HS-27A (cell line): ENCODE measurements at regions not wholly inside any gene's neighbourhood (a gene's known extent, or its start where the extent isn't known, plus 50 kb on each side); places are given as distances from the start of the nearest gene placed in this dataset.

Source experiments
- DNase-seq: peaks from one replicate; pipeline ENCODE4 v3.0.0-alpha.2; 2012; ENCODE audit warnings: low read depth, missing footprints

GRCh38 chr16:64459402-64459801, 662.5 kb downstream of the CDH11 start:
- DNase-seq, result no peak

DNA sequence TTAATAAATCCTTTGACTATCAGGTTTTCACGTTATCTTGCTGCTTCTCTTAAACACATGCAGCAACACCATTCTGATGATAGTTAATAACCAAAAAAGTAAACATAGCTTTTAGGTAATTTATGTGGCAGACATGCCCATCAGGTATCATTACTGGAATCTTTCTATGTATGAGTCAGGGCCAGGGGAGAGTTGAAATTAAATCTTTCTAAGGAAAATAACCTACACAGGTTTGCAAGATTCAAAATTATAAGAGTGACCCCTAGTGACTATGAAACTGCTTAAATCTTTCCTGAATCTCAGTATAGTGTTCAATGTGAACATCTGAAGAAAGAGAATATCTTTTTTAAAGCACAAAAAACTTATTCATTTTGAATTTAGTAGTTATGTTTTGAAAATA, 666.6 kb downstream of the CDH11 start:
- DNase-seq, result no peak

DNA sequence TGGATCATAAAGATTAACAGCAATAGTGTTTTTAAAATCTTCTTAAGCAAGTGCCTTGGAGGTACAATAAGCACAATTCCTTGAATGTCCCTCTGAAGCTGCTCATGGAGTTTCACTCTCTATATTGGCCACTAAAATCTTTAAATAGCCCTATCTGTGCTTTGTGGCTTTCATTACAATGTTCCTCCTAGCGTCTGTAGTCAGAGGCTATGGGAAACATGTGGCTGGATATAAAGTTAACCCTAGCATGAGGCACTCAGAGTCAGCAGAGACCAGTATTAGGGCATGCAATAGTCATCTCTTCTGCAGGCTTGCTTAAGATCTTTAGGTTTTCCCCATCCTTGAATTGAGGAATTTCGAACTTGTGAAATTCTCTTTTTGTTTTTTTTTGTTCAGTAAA, 668.2 kb downstream of the CDH11 start:
- no peak for DNase-seq

DNA sequence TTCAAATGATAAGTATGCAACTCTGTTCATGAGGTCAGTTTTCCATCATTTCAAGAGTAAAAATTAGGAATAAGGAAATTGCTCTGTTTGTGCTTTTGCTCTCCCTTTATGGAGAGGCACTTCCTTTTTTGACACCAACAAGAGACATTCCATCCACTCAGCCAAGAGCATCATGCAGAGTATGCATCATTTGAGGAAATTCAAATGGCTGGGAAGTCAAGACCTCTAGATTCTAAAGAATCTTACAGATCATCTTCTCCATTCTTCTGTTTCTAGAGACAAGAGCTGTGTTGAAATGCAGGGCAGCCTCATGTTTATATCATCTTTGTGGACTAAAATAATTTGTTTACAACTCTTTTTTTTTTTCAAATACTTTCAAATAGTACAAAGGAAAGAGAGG, 669.4 kb downstream of the CDH11 start:
- DNase-seq, result no peak

- no peak for DNase-seq
Measured at GRCh38 chr16:64450177-64450576, 671.7 kb downstream of the CDH11 start.

GRCh38 chr16:64449506-64449905, 672.4 kb downstream of the CDH11 start:
- no peak for DNase-seq

- no peak for DNase-seq
Measured at GRCh38 chr16:64445649-64446048, 676.2 kb downstream of the CDH11 start.

GRCh38 chr16:64445245-64445644, 676.6 kb downstream of the CDH11 start:
- no peak for DNase-seq

DNA sequence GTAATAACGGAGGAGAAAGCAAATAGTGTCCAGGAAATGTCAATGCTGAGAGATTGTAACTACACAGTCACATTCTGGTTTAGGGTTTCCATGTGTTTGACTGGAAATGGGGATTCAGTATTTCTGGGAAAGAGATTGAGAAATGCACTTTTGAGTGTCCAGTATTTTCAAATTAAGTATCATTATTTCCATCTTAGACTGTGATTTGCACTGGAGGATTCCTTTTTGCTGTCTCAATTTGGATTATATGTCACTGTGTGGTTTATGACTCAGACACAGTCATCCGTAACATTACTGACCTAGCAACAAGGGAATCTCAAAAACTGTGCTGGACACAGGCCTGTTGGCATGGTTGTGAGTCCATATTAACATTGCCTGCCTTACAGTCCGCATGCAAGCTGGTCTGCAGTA, 681.4 kb downstream of the CDH11 start:
- peak; percentile 89 for DNase-seq

DNA sequence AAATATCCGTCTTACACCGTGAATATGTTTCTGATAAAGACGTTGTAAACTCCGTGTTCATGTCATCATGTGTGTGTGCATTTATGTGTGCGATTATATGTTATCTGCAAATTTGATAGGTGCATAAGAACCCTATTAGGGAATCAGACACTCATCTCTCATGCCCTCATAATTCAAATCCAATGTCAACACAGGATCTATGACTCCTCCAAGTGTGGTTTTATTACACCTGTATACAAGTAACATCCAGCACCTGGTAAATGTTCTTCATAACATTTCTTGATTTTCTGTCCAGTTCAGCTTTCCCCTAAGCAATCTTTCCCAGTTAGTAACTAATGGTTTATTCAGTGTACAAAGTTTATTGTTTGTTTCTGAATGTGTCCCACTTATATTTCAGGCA, 681.9 kb downstream of the CDH11 start:
- DNase-seq, result no peak

DNA sequence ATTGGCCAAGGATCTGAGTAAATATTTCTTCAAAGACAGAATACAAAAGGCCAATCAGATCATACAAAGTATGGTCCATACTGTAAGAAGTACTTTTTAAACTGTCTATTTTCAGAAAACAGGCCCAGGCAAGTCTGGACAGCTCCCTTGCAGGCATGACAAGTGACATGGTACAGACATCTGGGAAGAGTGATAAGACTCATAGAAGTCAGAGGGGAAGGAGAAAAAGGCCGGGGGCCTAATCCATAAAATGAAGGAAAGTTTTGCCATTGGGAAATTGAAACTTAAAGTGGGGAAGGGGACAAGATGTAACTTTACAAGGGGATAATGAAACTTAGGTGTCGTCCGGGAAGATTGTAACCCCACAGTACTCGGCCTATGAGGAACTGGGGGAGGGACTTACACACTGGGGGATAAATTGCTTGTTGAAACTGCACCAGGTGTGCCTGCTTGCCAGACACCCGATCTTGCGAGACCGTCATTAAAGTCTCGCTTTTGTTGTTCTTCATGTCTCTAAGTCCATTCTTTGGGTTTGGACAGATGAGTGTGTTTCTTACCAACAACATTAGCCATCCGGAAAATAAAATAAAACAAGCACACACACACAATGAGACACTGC, 684.0 kb downstream of the CDH11 start:
- no peak for DNase-seq

DNA sequence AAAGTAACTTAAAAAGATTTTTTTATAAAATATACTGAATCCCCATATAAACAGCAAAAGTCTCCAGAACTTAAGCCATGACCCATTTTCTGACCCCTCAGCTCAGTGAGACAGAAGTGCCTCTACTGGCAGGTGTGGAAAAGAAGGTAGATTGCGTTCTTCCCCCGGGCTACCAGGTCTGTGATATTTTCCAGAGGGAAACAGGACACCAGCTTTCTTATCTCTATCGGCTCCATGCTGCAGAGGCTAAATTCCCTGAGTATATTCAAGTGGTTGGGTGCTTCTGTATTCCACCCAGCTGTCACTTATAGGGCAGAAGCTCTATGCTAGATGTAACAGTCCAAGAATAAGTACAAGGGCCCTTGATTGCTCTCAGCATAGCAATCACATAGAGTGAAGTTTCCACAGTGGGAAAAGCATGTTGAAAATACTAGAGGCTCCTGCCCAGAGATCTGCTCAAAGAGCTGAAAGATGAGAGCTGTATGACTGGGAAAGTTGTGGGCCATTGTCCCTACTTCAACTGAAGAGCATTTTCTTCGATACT, 687.3 kb downstream of the CDH11 start:
- DNase-seq, result no peak

GRCh38 chr16:64428463-64429113, 693.3 kb downstream of the CDH11 start:
- DNase-seq, result peak; percentile 83

GRCh38 chr16:64426131-64426666, 695.7 kb downstream of the CDH11 start:
- no peak for DNase-seq

DNA sequence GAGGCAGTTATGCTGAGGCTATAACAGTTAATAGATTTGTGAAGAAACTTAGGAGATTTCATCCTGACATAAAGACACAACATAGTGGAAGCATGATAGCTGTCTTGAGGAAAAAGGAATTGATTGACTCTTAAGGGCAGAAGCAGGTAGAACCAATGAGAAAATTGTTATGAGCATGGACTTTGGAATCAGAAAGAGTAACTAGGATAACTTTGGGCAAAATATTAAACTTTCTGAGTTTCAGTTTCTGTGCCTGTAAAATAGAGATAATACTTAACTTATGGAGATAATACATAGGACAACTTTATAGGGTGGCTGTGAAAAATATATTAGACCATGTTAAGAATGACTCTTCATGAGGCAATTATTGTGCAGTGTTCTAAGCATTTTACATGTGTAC, 696.5 kb downstream of the CDH11 start:
- no peak for DNase-seq

DNA sequence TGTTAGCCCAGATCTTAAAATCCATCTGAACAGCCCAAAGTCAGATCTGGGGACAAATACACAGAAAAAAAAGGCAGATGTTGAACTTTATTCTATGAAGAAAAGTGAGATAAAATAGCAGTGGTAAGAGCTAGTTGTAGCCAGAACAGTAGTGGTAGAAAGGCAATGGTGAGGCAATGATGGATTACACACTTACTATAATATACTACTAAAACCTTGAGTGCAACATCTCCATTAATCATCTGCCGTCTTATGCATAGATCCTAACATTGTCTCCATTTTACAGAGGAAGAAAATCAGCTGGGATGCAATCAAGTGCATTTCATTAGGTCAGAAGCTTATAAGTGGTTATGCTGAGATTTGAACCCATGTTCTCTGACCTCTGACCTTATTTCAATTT, 699.6 kb downstream of the CDH11 start:
- DNase-seq, result no peak

DNA sequence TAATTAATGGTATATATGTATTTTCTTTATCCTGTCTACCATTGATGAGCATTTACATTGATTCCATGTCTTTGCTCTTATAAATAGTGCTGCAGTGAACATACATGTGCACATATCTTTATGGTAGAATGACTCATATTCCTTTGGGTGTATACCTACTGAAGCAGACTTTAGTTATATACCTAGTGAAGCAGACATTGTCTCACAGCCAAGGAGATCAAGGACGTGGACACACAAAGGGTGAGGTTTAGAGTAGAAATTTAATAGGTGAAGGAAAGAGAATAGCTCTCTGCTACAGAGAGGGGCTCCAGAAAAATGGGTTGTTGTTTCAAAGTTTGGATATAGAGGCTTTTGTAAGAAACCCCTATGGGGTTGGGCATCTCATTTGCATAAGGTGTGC, 700.3 kb downstream of the CDH11 start:
- no peak for DNase-seq

DNA sequence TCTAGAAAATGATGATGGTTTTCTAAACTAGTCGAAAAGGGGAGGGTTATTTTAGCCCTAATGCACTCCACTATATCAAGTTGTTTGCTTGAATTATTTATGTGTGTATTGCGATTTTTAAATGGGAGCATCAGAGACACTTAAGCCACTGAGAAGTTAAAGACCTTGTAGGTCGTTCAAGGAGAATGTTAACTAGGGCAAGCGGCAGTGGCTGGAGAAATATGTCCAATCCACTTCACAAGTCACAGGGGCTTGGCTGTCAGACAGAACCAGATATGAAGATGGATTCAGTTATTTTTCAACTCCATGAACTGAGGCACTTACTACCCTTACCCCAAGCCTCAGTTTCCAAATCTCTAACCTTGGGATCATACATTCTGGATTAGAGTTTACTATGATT, 702.0 kb downstream of the CDH11 start:
- DNase-seq, result no peak

DNA sequence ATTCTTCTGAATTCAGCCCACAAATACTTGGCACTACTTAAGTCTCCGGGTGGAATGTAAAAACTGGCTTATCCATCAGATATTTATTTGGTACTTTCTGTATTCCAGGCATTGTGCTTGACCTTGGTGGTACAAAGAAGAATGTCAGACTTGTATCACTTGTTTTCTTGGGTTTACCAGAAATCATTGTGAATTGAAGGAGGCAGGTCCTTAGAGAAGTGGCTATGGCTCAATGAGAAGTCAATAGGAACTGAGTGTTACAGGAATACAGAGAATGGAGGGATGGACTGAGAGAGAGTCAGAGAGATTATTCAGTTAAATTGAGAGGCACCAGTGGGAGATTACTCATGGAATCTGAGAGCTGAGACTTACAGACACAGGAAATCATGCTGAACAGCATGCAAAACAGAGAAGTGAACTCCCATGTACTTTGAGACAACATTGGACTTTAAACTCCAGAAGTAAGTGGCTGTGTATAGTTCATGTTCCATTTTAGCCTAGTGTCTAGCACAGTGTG, 704.1 kb downstream of the CDH11 start:
- peak; percentile 55 for DNase-seq

DNA sequence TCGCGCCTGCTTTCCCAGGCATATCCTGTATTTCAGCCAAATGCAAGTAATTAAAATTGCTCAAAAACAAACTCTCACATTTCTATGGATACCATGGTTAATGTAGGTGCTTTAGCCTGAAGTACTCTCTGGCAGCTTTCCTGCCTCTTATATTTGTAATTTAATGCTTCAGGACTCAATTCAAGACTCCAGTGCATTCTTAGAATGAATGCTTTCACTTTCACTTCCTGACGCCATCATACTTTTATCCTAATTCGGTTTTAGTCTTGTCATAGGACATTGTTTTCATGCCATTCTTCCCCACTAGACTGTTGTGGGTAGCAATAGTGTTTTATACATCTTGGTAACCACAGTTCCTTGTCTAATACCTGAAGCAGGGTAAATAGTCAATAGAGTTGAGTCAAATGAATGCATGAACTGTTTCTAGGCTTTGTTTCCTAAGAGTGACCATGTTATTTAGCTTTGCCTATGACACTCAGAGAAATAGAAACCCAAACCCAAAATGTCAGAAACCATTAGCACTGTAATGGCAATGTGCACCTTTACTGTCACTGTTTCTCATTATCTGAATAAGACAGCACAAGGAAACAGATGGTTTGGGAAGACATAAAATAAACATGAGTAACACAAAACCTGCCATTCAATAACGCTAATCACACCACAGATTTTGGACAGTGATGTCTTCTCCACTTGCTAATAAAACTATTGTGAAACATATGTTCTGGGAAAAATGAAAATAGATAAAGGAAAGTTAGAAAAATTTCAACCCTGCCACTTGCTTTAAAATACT, 705.5 kb downstream of the CDH11 start:
- peak; percentile 50 for DNase-seq

GRCh38 chr16:64412578-64413280, 709.1 kb downstream of the CDH11 start:
- DNase-seq, result no peak

- DNase-seq, result no peak
Measured at GRCh38 chr16:64410306-64410705, 711.6 kb downstream of the CDH11 start.
